Esophagus muscularis mucosa (tissue), 4 donors: ENCODE measurements at regions not wholly inside any gene's neighbourhood (a gene's known extent, or its start where the extent isn't known, plus 50 kb on each side); places are given as distances from the start of the nearest gene placed in this dataset.

Source experiments
- DNase-seq: peaks from one replicate; pipeline ENCODE4 v3.0.0-alpha.2; 2017; ENCODE audit errors: extremely low spot score
- H3K27ac ChIP-seq, 4 donors: fragments of 200-600 bp; sonication (generic); replicated peaks in 1 of 4; 1 replicate in 3 of 4; 2 replicates in 1 of 4; pipeline ENCODE4 v1.5.1; 2016 to 2019; ENCODE audit warnings: mild to moderate bottlenecking in 1 of 4
- H3K27me3 ChIP-seq, 4 donors: fragments of 200-600 bp; sonication (generic); one replicate each; pipeline versions ENCODE4 v1.5.1 to v1.6.0; 2016 to 2019
- H3K36me3 ChIP-seq, 4 donors: fragments of 200-600 bp; sonication (generic); one replicate each; pipeline ENCODE4 v1.5.1; 2016 to 2019
- H3K4me1 ChIP-seq, 4 donors: fragments of 200-600 bp; sonication (generic); one replicate each; pipeline ENCODE4 v1.5.1; 2016 to 2019
- H3K4me3 ChIP-seq, 4 donors: fragments of 200-600 bp; sonication (generic); 1 replicate in 2 of 4; 2 replicates in 2 of 4; pipeline ENCODE4 v1.5.1; 2016 to 2019; ENCODE audit warnings: mild to moderate bottlenecking in 4 of 4, moderate library complexity in 1 of 4
- H3K9me3 ChIP-seq, 4 donors: fragments of 200-600 bp; sonication (generic); 1 replicate in 3 of 4; 2 replicates in 1 of 4; pipeline ENCODE4 v1.5.1; 2016 to 2019
- CTCF ChIP-seq, 3 experiments: fragments of 200-600 bp in 2 of 3; fragments of 450-650 bp in 1 of 3; sonication (generic) in 2 of 3; IDR thresholded peaks; one replicate each; pipeline ENCODE4 v1.5.1; 2017 to 2019; ENCODE audit warnings: antibody characterized with exemption in 3 of 3, mild to moderate bottlenecking in 2 of 3, moderate library complexity in 1 of 3
- EP300 ChIP-seq: sonication (generic); formaldehyde crosslinking; IDR thresholded peaks from one replicate; pipeline ENCODE4 v1.6.1; 2017; ENCODE audit warnings: antibody characterized with exemption
- POLR2A ChIP-seq: fragments of 450-650 bp; IDR thresholded peaks from one replicate; pipeline ENCODE4 v1.6.1; 2017; ENCODE audit warnings: antibody characterized with exemption, moderate library complexity, mild to moderate bottlenecking, low read depth
- POLR2AphosphoS5 ChIP-seq, 2 donors: sonication (generic); formaldehyde crosslinking; IDR thresholded peaks; one replicate each; pipeline ENCODE4 v1.6.1; 2017; ENCODE audit warnings: antibody characterized with exemption in 2 of 2
- WGBS: methylation state at CpG from one replicate; pipeline ENCODE4 v1.1.5; 2018; 5-methylcytosine and 5-hydroxymethylcytosine counted together
- intact Hi-C: fragments of 100-400 bp; cut with DNase I; formaldehyde crosslinking; loops from one replicate; pipeline ENCODE4 v1.15.1; 2023

- H3K27me3 ChIP-seq, result no peaks in the 10 kb centered on the region
- TF ChIP-seq POLR2AphosphoS5 (IDR thresholded peaks at IDR 0.05) (no peak), POLR2A (no peak), CTCF (IDR thresholded peaks at IDR 0.05) (no peak), EP300 (no peak)
- peaks cover 19 to 35% (median 27%) of the 10 kb centered on the region in 4 donors for H3K4me1 ChIP-seq
- WGBS, result 93% methylated on average over 3 of the region's 3 CpGs
- no peak overlapping the region for H3K4me3 ChIP-seq
- no peak for DNase-seq
- intact Hi-C loops, result no loop called here
- no peaks in the 10 kb centered on the region for H3K36me3 ChIP-seq
- H3K27ac ChIP-seq, result no peak overlapping the region
- no peaks in the 10 kb centered on the region for H3K9me3 ChIP-seq
Measured at GRCh38 chr3:69651765-69652164, 87.5 kb upstream of the MITF start.

GRCh38 chr3:69650066-69650419 lies 89.2 kb upstream of the MITF start:
- intact Hi-C loops, result no loop called here
- H3K27ac ChIP-seq, result peak overlapping the region in 2 of 4 donors; percentile 12 to 61
- 13% methylated on average over 1 of the region's 1 CpG for WGBS

GRCh38 chr3:69649120-69650065 lies 89.9 kb upstream of the MITF start:
- no peaks in the 10 kb centered on the region for H3K9me3 ChIP-seq
- H3K27ac ChIP-seq, result peak overlapping the region in 2 of 4 donors; percentile 12 to 61
- H3K4me1 ChIP-seq, result peaks cover 19 to 33% (median 25%) of the 10 kb centered on the region in 4 donors
- peak overlapping the region in 1 of 4 donors; percentile 2 for H3K4me3 ChIP-seq
- H3K27me3 ChIP-seq, result no peaks in the 10 kb centered on the region
- intact Hi-C loops, result no loop called here
- no peak for DNase-seq
- TF ChIP-seq EP300 (no peak), POLR2AphosphoS5 (IDR thresholded peaks at IDR 0.05) (no peak), CTCF (IDR thresholded peaks at IDR 0.05) (no peak), POLR2A (no peak)
- WGBS, result 32% methylated on average over 7 of the region's 7 CpGs
- no peaks in the 10 kb centered on the region for H3K36me3 ChIP-seq

More at GRCh38 chr3:69650066-69650419, 89.2 kb upstream of the MITF start:
- TF ChIP-seq CTCF (IDR thresholded peaks at IDR 0.05) (no peak), POLR2AphosphoS5 (IDR thresholded peaks at IDR 0.05) (no peak), EP300 (no peak), POLR2A (no peak)
- Histone ChIP-seq H3K4me3 (peak overlapping the region in 1 of 4 donors; percentile 2), H3K27me3 (no peaks in the 10 kb centered on the region), H3K36me3 (no peaks in the 10 kb centered on the region), H3K9me3 (no peaks in the 10 kb centered on the region), H3K4me1 (peaks cover 19 to 35% (median 27%) of the 10 kb centered on the region in 4 donors)
- no peak for DNase-seq

- no peaks in the 10 kb centered on the region for H3K9me3 ChIP-seq
- intact Hi-C loops, result no loop called here
- TF ChIP-seq EP300 (no peak), CTCF (IDR thresholded peaks at IDR 0.05) (no peak), POLR2A (no peak), POLR2AphosphoS5 (IDR thresholded peaks at IDR 0.05) (no peak)
- no peak overlapping the region for H3K4me3 ChIP-seq
- H3K27ac ChIP-seq, result no peak overlapping the region
- DNase-seq, result no peak
- peaks cover 14 to 25% (median 19%) of the 10 kb centered on the region in 4 donors for H3K4me1 ChIP-seq
- 76% methylated on average over 2 of the region's 2 CpGs for WGBS
- no peaks in the 10 kb centered on the region for H3K27me3 ChIP-seq
- H3K36me3 ChIP-seq, result no peaks in the 10 kb centered on the region
Measured at GRCh38 chr3:69648126-69648525, 91.1 kb upstream of the MITF start.
